ENCODE measurements at regions not wholly inside any gene's neighbourhood (a gene's known extent, or its start where the extent isn't known, plus 50 kb on each side); places are given as distances from the start of the nearest gene placed in this dataset.
A peak's percentile ranks its signal among the peaks of the same experiment; 100 is the strongest.
"Not testable (repeated sequence)": the region's sequence is repeated elsewhere in the genome, so short reads cannot be mapped to it uniquely, and the experiment has no call there.

DNA sequence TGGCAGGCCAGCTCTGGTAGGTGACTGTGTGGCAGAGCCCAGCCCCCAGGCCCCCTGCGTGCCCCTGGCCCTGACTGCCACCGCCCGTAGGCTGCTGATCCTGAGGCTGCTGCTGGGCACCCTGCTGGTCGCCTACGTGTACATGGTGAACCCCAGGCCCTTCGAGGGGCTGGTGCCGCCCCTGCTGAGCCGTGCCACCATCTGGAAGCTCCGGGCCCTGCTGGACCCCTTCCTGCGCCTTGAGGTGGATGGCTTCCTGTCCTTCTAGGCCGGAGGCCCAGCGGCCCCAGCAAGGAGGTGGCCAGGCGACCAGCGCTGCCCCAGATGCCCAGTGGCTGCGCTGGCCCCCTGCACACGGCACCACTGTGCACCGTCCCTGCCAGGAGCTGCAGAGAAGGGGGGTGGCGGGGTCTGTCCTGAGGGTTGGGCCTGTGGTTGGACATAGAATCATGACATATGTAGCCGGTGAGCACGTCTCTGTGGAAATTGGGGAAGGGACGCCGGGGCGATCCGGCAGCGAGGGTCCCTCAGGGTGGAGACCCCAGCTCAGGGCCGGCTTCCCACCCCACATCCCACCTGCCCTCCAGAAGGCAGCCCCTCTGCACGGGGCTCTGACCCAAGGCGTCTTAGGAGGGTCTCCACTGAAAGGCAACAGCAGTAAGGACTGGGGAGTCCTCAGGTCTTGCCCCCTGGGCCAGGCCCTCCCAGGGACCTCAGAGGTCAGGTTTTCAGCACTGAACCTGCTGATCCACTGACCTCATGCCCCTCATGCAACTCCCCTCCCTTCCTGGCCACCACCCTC is 185.4 kb downstream of the IGLL1 start:
- no peak for DNase-seq

DNA sequence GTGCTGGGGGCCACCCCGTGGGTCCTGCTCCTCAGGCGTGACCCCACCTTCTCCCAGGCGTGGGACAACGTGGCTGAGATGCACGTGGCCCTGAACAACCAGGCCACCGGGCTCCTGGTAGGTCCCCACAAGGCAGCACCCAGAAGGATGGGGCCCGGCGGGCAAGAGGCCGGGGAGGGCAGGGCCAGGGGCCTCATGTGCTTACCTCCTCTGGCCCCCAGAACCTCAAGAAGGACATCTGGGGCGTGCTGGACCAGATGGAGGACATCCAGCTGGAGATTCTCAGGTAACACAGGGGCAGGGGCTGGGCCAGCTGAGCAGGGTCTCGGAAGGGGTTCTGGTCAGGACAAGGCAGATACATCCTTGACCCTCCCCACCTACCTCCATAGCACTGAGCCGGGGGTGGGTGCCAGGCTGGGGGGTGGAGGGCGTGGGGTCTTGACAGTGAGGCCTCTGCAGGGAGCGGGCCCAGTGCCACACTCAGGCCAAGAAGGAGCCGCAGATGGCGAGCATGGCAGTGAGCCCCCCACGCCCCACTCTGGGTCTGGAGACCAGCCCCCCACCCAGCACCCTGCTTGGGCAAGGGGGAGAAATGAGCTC is 186.3 kb downstream of the IGLL1 start:
- no peak for DNase-seq

DNA sequence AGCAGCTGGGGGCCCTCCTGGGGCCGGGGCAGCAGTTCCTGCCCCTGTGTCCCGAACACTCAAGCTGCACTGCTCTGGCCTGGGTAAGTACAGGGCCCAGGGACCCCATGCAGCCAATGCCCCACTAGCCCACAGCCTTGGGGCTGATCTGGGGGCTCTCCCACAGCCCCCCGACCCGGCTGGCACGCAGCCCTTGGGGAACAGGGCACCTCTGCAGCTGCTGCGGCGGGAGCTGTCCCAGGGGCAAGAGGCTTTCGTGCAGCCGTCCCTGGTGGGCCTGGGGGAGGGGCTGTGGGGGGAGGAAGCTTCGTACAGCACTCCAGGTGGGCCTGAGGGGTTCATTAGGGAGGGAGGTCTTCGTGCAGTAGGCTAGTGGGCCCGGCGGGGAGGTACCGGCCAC is 186.9 kb downstream of the IGLL1 start:
- DNase-seq, result not testable (repeated sequence)

DNA sequence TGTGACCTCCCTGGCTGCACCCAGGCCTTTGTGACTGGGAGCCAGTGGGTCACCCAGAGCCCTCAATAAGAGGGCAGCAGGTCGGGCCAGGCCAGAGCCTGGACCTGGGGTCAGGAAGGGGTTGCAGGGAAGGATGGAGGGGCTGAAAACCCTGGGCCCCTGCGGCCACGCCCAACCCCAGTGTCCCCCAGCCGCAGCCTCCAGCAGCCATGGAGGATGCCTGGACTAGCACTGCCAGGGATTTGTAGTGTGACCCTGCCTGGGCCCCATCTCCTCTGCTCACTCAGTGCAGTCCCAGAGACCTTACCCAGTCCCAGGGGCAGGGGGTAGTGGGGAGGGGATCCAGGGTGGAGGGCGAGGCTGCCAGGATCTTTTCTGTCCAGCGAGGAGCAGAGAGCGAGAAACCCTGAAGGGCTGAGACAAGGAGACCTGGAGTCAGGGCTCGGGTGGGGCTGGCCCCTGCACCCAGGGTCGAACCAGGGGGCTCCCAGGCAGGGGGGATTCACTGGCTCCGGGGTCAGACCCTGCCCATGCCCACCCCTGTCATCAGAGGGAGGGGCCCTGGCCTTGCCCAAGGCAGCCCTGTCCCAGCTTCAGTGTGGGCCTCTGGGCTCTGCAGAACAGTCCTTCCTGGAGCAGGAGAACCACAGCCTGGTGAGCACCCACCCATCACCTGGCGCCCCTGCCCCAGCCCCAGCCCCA is 187.5 kb downstream of the IGLL1 start:
- no peak for DNase-seq

DNA sequence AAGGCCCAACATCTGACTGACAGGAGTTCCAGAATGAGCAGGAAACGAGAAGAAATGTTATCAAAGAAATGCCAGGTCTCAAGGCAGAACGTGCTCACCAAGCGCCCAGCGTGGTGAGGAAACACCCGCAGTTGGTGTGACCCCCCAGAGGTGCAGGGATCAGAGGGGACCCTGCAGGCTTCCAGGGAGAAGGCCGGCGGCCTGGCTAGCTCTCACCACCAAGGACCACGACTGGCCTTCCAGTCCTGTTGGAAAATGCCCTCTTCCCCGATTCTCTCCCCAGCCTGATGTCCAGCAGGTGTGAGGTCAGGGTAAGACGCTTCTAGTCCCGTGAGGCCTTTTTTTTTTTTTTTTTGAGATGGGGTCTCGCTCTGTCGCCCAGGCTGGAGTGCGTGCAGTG is 189.1 kb downstream of the IGLL1 start:
- no peak for DNase-seq

DNA sequence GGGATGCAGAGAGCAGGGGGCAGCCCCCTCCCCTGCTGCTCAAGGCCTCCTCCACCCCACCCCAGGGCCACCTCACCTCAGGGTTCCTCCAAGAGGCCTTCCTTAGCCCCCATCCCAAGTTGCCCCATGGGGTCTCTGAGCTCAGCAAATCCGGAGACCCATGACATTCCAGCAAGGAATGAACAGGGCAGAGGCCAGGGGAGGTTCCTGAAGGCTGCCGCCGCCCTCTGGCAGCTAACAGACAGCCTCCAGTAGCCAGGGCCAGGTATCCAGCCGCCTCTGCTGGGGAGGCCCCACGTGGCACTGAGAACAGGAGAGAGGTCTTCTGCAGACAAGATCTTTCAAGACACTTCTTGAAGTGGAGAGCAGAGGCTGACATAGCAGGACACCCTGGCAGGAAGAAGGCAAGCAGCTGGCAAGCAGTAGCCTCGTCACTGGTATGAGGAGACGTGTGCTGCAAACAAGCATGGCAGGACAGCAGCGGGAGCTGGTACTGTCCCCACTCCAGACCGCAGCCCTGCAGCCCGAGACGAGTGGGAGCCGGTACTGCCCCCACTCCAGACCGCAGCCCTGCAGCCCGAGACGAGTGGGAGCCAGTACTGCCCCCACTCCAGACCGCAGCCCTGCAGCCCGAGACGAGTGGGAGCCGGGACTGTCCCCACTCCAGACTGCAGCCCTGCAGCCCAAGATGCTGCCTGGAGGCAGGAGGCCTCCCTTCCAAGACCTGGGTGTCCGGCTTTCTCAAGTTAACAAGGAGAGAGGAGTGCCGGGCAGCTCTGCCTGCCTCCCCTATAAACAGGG is 190.6 kb downstream of the IGLL1 start:
- no peak for DNase-seq

DNA sequence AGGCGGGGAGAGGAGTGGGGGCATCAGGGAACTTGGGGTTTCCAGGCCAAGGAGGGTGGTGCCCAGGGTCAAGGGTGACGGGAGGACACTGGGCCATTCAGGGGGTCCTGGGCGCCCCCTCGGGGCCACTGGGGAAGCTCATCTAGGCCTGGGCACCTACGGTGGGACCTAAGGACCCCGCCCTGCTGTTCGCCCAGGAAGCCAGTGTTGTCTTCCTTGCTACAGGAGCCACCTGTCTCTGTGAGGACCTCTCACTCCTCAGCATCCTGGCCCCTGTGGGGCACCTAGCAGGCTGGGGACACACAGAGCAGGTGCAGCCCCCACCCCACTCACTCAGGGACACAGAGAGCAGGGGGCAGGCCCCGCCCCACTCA is 191.6 kb downstream of the IGLL1 start:
- DNase-seq, result no peak

DNA sequence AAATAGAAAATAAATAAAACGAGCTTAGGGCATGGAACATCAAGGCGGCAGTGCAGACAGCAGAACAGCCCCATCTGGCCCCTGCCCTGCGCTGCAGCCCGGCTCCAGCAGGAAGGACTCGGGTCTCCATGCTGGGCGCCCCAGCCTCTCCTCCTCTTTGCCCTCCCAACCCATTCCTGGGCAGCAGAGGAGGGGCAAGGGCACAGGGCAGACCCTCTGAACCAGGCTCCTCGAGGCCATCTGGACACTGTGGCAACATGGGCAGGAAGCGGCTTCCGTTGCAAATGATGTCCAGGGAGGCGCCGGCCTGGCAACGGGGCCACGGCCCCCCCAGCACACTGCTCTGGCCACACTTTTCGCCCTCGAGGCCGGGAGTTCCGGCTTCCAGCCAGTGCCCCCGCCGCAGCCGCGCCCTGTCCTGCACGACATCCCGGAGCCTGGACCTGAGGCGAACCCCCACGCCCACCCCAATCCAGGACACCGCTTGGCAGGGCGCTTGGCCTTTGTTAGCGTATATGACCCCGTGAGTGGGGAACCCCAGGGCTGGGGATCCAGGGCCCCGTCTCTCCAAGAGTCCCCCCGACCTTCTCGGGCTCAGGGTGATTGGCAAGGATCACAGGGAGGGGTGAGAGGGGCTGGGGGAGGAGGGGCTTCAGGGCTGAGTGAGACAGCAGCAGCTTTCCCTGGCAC is 192.1 kb downstream of the IGLL1 start:
- no peak for DNase-seq

DNA sequence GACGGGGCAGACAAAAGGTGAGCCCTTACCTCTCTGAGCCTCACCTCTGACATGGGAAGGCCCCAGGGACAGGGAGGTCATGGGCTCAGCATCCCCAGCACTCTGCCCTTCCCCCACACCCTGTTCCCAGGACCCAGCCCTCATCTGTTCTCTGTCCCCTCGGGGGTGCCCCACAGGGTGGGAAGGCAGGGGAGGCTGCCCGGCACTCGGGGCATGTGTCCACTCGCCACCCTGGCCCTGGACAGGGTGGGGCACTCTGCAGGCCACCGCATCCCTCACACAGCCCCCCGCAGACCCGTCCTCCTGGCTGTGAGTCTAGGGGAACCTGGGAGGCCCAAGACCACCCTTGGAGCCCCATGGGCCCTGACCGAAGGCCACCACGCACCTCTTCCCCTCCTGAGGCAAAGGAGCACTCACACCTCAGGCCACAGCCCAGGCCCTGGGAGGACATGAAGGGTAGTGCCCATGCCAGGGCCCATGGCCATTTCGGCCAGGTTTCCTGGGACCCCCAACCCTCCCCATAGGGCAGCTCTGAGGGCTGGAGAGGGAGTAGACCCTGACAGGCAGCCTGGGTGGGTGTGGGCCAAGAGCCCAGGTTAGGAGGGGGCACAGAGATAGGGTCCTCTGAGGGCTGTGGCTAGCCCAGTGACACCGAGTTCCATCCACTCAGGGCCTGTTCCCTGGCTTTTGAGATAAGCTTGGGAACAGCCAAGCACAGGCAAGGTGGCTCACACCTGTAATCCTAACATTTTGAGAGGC is 193.1 kb downstream of the IGLL1 start:
- DNase-seq, result no peak

DNA sequence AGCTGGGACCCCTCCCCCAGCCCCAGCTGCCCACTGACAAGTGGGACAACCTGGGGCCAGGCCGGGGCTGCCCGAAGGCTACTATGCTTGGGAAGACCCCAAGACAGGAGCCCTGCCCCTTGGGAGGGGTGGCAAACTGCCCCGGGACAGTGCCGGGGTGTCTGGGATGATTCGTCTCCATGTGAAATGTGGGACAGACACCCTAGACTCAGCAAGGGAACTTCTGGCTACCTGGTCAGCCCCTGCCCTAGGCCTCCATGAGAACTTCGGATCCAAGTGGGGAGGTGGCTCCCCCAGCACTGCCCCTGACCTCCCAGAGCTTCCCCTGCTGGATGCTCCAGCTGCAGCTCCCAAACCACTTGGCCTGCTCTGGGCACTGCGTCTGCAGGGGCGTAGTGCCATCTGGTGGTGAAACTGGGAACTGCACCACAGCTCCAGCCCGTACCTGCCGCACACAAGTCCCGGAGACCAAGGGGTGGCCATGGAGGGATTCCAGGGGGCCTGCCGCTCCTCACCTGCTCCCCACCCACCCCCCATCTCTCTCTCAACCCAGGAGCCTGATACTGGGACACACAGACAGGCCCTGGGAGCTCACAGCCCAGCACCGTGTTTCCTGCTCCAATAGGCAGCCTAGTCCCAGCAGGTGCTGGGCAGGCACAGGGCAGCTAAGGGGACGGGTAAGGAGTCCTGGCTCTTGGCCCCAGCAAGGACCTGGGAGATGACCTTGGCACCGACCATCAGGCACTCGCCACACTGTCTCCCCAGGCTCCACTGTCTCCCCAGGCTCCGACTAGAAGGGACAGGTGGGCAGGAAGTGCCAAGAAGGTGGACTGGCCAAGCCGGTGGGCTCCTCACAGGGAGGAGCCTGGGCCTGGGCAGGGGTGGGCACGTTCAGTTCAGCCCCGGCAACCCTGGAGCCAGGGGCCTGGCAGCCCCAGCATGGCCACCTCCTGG is 194.1 kb downstream of the IGLL1 start:
- peak; percentile 90 for DNase-seq

DNA sequence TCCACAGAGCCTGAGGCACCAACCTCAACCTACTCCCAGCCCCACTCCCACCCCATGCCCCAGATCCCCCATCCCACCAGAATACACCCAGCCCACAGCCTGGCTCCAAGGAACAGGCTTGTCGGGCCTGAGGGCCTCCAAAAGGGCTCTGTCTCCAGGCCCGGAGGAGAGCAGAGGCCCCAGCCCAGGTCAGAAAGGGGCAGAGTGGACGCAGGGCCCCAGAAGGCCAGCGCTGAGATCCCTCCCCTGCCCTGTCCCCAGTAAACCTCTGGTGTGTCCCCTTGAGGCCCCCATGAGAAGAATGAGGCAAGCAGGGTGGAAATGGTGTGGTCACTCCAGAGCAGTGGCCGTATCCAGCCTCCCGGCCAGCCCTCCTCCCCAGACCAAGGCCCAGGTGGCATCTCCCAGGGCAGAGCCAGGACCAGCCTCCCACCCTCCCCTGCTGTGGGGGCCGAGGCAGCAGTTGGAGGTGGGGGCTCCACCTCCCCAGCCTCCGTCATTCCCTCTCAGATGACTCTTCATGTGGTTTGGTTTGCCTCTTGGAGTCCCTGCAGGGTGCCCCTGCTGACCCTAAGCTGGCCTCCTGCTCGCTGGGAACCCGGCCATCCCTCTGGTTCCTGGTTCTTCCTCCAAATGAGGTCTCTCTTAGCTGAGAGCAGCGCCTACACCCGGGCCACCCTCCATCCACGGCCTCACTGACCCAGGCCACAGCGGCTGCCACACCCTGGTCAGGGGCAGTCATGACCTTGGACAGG is 195.0 kb downstream of the IGLL1 start:
- no peak for DNase-seq

DNA sequence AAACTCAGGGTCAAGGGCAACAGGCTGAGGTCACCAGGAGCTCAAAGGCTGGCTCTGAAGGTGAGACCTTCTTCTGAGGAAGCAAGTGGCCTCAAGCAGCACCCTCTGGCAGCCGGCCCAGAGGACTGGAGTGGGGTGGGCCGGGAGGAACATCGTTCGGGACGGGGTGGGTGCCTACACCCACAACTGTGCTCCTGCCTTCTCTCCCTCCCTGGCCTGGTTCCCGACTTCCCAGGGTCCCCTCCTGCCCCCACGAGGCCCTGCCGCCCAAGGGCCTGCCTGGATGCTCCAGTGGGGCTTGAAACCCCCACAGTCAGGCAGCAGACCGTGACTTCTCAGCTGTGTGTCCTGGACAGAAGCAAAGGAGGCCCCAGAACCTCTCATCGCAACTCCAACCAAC is 195.7 kb downstream of the IGLL1 start:
- DNase-seq, result no peak

DNA sequence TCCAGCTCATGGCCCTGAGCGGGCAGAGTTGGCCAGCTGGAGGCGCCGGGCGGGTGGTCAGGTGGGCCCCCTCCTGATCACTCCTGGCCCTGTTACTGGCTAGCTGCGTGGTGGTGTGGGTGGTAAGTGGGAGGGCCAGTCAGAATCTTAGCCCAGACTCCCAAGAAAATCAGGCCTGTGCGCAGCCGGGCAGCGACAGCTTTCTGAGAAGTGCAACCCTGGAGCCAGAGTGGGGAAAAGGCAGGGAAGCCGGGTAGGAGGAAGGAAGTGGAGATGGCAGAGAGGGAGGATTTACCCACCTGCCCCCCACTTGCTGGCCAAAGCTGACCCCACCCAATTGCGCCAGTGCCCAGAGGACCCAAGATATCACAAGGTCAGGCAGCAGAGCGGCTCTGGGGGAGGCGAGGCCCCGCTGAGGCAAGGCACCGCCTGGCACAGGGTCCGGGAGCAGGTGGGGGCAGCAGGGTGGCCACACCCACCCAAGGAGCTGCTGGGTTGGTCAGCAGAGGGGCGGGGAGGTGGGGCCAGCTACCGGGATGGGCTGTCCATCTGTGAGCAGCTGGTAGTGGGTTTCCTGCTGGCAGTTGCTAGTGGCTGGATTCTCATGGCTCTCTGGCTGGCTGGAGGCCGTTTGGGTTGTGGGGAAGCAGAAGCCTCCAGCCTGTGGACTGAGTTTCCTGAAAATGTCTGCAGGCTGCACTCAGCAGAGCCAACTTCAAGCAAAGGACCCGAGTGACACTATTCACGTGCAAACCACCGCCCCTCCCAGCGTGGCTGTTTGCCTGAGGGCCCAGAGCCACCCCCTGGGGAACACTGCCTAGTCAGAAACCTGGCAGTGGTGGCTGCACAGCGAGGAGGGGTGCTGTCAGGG is 196.4 kb downstream of the IGLL1 start:
- peak; percentile 89 for DNase-seq

DNA sequence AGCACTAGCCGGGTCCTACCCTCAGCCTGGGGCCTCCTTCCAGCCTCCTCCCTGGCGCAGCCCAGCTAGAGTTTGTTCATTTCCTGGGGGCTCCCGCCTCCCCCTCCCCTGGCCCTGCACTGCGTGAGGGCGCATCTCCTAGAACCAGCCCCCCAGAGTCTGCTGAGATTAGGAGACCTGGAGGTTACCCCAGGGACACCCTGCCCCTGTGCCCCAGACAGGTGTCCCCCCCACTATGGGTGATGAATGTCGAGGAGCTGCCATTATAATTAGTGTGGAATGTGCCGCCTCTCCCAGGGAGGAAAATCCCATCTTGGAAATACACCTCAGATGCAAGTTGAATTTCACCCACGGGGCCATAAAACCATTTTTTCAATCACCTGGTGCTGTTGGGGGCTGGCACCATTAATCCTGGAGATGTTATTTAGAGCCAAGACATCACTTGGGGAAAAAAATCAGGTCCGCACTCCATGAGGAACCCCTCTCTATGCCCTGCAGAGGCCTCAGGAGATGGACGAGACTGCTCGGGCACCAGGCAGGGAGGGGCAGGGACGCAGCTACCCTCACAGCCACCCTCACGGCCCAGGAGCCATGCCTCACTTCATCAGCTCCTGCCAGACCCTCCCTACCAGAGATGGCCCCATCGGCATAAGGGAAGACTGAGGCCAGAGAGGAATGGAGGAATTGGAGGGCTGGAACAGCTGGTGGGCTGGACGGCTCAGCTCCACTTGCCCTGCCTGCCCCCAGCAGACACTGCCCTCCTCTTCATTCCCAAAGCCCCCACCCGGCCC is 197.5 kb downstream of the IGLL1 start:
- DNase-seq, result no peak

DNA sequence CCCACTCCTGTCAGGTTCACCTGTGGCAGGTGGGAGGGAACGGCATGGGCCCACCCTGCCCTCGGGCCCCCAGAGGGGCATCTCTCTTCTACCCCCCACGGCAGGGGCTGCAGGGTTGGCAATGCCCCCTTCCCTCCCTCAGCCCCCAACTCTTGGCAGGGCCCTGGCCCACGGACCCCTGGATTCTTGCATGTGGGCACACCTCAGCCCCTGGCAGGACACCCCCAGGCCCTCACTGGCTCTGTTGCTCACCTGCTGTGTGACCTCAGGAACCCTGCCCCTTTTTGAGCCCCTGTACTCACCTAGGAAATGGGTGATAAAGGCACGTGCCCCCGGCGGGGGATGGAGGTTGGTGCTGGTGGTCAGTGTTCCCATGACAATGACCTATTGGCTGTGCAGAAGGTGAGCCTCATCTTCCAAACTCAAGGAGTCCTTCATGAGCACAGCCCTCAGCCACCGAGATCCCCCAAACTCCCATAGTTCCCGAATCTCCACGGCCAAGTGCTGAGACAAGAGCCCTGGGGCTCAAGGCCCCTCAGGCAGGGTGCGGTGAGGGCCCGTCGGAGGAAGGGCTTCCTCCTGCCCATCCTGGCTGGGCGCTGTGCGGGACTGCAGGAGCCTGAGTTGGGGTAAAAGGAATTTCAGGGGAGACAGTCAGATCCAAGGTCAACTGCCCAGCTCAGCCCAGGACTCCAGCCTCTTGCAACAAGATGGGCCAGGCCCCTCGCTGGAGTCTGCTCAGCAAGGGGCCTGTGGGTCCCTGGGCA is 198.2 kb downstream of the IGLL1 start:
- DNase-seq, result no peak

DNA sequence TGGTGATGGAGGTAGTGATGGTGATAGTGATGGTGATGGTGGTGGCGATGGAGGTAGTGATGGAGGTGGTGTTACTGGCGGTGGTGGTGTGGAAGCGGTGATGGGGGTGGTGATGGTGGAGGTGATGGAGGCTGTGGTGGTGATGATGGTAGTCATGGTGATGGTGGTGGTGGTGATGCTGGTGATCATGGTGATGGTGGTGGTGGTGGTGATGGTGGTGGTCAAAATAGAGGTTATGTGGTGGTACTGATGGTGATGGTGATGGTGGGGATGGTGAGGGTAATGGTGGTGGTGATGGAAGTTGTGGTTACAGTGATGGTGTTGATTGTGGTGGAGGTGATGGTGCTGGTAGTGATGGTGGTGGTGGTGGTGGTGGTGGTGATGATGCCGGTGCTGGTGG is 199.2 kb downstream of the IGLL1 start:
- no peak for DNase-seq

DNA sequence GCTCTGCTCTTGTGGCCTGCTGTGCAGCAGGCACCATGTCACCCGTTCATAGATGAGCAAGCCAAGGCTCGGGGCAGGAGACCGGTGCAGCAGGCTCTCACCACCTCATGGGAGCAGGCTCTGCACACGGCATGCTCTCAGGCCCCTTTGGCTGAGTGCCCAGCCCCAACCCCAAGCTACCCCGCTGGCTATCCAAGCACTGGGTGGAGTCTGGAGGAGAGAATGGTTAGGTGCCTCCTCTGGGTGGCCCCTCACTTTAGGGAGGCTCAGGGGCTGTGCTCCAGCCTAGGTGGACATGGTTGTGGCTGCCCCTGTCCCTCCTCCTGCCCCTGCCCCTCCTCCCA is 199.9 kb downstream of the IGLL1 start:
- no peak for DNase-seq
